Right cardiac atrium (tissue), 5 donors: ENCODE measurements at regions not wholly inside any gene's neighbourhood (a gene's known extent, or its start where the extent isn't known, plus 50 kb on each side); places are given as distances from the start of the nearest gene placed in this dataset.

Source experiments
- ATAC-seq, 2 donors: fragments of 200-7000 bp; cut with Tn5 transposase; one replicate each; pipeline versions ENCODE4 v1.8.0 to v1.9.1; 2020; ENCODE audit warnings: moderate library complexity in 2 of 2, mild to moderate bottlenecking in 1 of 2
- DNase-seq, 3 donors: peaks; one replicate each; pipeline ENCODE4 v3.0.0-alpha.2; 2020
- H3K27ac ChIP-seq: one replicate; pipeline ENCODE4 v1.5.1; 2013; ENCODE audit warnings: mild to moderate bottlenecking, low read length, control low read depth, moderate library complexity
- H3K27me3 ChIP-seq: one replicate; pipeline ENCODE4 v1.6.1; 2013; ENCODE audit not compliant: control insufficient read depth, insufficient read depth
- H3K4me1 ChIP-seq: one replicate; pipeline ENCODE4 v1.6.1; 2013; ENCODE audit warnings: low read length; ENCODE audit not compliant: control insufficient read depth, insufficient read depth
- H3K4me3 ChIP-seq: one replicate; pipeline ENCODE4 v1.5.1; 2013; ENCODE audit warnings: low read length, control low read depth
- H3K9me3 ChIP-seq: one replicate; pipeline ENCODE4 v1.6.1; 2013; ENCODE audit warnings: low read length; ENCODE audit not compliant: control insufficient read depth
- WGBS: extraction: QIAGEN DNeasy Blood & Tissue Kit; methylation state at CpG from one replicate; pipeline ENCODE4 v1.1.7; 2013; 5-methylcytosine and 5-hydroxymethylcytosine counted together
- intact Hi-C, 4 donors: fragments of 100-400 bp; cut with DNase I; formaldehyde crosslinking; loops; one replicate each; pipeline versions ENCODE4 v1.11.0 to v1.14.0; 2022 to 2023
- donor health status: healthy with polysubstance abuse.
- donor health status: DM: no; HTN: yes; CAD: no.
- donor health status: DM: no; HTN: no; CAD: no.
- donor health status: DM: no; HTN: yes; CAD: no; lungs with severe emphysema.
- donor health status: DM: yes; HTN: yes; CAD: no.

DNA sequence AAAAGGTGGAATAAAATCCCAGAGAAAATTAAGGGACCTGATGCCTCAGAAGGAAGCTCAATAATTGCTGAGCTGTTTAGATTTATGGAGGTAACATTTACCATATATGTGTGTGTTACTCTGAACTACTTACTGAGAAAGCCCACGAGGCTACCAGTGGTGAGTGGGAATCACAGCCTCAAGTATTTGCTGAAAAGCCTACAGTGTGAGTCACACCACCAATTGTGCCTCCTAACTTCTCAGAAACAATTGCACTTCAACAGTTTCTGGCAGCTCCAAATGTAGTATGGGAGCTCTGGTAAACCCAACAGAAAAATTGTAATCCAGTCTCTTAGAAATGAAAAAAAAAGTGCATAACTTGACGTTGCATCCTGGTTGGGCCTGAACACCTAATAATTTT, 551.6 kb downstream of the PRDM9 start:
- ATAC-seq (no peak), DNase-seq (no peak)
- no peaks in the 10 kb centered on the region for H3K9me3 ChIP-seq
- 76% methylated on average over 2 of the region's 2 CpGs for WGBS
- intact Hi-C loops, result no loop called here
- no peaks in the 10 kb centered on the region for H3K4me1 ChIP-seq
- no peaks in the 10 kb centered on the region for H3K27me3 ChIP-seq
- H3K27ac ChIP-seq, result no peak overlapping the region
- no peak overlapping the region for H3K4me3 ChIP-seq

DNA sequence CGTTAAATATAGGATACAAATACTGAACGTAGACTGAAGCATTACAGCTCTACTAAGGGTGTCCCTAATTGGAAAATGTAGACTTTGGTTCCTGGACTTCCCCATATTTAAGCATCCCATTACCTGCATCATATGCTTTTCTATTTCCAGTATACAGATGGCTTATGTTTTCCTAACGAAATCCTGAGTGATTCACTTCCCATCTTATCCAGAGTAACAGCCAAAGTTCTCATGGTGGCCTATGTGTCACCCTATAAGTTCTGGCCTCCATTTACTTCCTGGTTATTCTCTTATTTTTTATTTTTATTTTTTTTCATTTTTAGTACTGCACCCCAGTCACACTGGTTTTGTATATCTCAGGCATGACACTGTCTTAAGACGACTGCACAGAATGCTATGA, 552.3 kb downstream of the PRDM9 start:
- no peaks in the 10 kb centered on the region for H3K9me3 ChIP-seq
- H3K27ac ChIP-seq, result no peak overlapping the region
- H3K4me3 ChIP-seq, result no peak overlapping the region
- 85% methylated on average over 4 of the region's 4 CpGs for WGBS
- H3K4me1 ChIP-seq, result no peaks in the 10 kb centered on the region
- no peak for DNase-seq
- no peak for ATAC-seq
- intact Hi-C loops, result no loop called here
- H3K27me3 ChIP-seq, result no peaks in the 10 kb centered on the region

DNA sequence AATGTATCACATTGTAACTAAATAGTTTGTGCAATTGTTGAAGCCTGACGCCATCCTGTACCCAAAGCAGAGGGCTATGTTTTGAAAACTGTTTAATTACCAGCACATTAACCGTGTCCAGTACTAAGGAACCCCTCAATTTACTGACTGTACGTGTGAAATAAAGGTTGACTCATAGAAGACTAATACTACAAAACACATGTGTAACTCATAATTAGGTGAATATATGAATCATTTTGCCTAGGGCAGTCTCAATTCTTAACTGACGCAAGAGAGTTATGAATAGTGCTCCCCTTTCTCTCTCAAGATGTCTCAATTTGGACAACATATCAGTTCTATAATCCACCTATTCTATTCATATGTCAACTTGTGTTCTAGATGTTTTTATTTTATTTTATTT, 558.4 kb downstream of the PRDM9 start:
- DNase-seq (no peak), ATAC-seq (no peak)
- intact Hi-C loops, result no loop called here
- 89% methylated on average over 4 of the region's 4 CpGs for WGBS
- H3K27me3 ChIP-seq, result no peaks in the 10 kb centered on the region
- H3K27ac ChIP-seq, result no peak overlapping the region
- peaks cover 2% of the 10 kb centered on the region for H3K9me3 ChIP-seq
- no peaks in the 10 kb centered on the region for H3K4me1 ChIP-seq
- no peak overlapping the region for H3K4me3 ChIP-seq

DNA sequence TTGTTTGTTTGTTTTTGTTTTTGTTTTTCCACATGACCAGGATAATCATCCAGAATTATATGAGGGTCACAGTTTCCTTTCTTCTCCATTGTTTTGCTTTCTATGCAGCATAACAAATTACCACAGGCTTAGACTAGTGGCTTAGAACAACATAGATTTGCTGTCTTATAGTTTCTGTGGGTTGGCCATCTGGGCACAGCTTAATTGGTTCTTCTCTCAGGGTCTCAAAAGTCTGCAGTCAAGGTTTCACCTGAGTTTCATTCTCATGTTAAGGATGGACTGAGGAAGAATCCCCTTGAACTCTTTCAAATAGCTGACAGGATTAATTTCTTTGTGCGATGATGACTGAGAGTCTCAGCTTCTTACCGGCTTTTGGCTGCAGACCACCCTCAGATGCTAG, 559.8 kb downstream of the PRDM9 start:
- peaks cover 2% of the 10 kb centered on the region for H3K9me3 ChIP-seq
- DNase-seq, result no peak
- intact Hi-C loops, result no loop called here

DNA sequence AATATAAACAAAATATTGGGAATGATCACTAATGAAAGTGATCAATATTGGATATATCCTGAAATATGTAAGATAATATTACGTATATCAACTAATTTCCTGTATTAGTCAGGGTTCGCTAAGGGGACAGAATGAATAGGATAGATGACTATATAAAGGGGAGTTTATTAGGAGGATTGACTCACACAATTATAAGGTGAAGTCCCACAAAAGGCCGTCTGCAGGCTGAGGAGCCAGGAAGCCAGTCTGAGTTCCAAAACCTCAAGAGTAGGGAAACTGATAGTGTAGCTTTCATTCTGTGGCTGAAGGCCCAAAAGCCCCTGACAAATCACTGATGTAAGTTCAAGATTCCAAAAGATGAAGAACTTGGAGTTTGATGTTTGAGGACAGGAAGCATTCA, 561.1 kb downstream of the PRDM9 start:
- H3K4me1 ChIP-seq, result no peaks in the 10 kb centered on the region
- peaks cover 5% of the 10 kb centered on the region for H3K9me3 ChIP-seq
- no peak for DNase-seq
- ATAC-seq, result no peak
- no peaks in the 10 kb centered on the region for H3K27me3 ChIP-seq
- no peak overlapping the region for H3K4me3 ChIP-seq
- intact Hi-C loops, result no loop called here
- no peak overlapping the region for H3K27ac ChIP-seq
- WGBS, result 92% methylated on average over 3 of the region's 3 CpGs

More for the DNA sequence above, 559.8 kb downstream of the PRDM9 start:
- Histone ChIP-seq H3K27me3 (no peaks in the 10 kb centered on the region), H3K4me1 (no peaks in the 10 kb centered on the region), H3K27ac (no peak overlapping the region), H3K4me3 (no peak overlapping the region)
- WGBS, result 90% methylated on average over 2 of the region's 2 CpGs
- no peak for ATAC-seq

DNA sequence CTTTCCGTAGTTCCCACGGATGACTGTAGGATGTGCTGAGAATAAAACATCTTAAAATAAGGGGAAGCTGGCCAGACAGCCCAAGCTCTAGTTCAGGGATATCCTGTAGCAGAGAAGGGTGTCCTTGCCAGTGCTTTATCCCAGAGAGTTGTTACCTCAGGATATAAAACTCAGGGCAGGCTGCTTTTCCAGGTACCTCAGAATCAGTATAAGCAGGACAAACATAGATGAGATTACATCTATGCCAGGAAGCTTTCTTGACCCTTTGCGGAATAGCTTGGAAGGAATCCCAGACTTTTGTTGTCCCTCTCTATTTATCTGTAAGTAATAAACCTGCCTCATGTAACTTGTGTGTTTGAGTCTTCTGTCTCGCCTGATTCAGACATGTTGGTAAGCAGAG, 565.7 kb downstream of the PRDM9 start:
- H3K27ac ChIP-seq, result no peak overlapping the region
- H3K27me3 ChIP-seq, result no peaks in the 10 kb centered on the region
- H3K4me1 ChIP-seq, result no peaks in the 10 kb centered on the region
- H3K9me3 ChIP-seq, result peaks cover 5% of the 10 kb centered on the region
- 51% methylated on average over 4 of the region's 4 CpGs for WGBS
- H3K4me3 ChIP-seq, result no peak overlapping the region
- intact Hi-C loops, result no loop called here
- DNase-seq (no peak), ATAC-seq (no peak)

DNA sequence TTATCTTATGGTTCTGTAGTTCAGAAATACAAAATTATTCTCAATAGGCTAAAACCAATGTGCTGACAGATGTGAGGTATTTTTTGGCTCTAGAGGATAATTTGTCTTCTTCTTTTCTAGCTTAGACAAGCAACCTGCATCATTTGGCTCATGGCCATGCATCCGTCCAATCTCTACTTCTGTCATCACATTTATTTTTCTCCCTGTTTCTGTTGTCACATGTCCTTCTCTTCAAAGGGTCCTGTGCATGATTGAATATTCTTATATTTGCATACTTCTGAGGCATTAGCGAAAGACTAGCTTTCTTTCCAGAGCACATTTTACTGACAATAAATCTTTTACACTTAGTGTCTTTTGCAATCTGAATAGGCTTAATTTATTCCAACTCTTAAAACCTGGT, 564.7 kb downstream of the CDH10 start:
- WGBS, result 38% methylated on average over 2 of the region's 2 CpGs
- intact Hi-C loops, result no loop called here
- ATAC-seq, result no peak

DNA sequence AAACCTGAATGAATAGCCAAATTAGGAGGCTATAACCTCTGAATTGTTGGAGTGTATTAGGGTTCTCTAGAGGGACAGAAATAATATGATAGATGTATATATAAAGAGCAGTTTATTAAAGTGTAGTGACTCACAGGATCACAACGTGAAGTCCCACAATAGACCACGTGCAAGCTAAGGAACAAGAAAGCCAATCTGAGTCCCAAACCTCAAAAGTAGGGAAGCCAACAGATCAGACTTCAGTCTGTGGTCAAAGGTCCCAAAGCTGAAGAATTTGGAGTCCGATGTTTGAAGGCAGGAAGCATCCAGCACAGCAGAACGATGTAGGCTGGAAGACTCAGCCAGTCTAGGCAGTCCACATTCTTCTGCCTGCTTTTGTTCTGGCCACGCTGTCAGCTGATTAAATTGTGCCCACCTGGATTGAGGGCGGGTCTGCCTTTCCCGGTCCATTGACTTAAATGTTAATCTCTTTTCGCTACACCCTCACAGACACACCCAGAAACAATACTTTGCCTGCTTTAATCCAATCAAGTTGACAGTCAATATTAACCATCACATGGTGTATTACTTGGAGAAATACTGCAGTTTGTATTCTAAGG, 550.6 kb downstream of the CDH10 start:
- intact Hi-C loops, result no loop called here
- 84% methylated on average over 8 of the region's 8 CpGs for WGBS

More for the DNA sequence above, 564.7 kb downstream of the CDH10 start:
- DNase-seq, result no peak
- no peaks in the 10 kb centered on the region for H3K9me3 ChIP-seq
- H3K27ac ChIP-seq, result no peak overlapping the region
- H3K4me1 ChIP-seq, result no peaks in the 10 kb centered on the region
- no peak overlapping the region for H3K4me3 ChIP-seq
- no peaks in the 10 kb centered on the region for H3K27me3 ChIP-seq

DNA sequence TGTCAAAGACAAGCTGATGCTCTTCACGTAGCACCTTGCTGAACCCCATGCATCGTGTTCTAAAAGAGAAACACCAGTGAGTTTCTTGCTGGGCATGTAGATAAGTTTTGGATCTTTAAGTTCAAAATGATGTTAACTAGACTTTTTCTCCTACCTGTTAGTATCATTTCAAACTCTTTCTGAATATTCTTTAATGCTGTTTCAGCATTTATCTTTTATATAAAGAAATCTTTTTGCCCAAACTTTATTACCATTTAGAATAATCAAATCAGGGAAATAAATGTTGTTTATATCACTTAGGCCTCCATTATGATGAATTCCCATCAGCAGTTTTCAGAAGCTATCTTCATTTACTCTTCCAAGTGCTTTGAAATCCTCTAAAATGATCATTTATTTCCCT, 542.8 kb downstream of the CDH10 start:
- 55% methylated on average over 2 of the region's 2 CpGs for WGBS
- intact Hi-C loops, result no loop called here
- Histone ChIP-seq H3K27me3 (no peaks in the 10 kb centered on the region), H3K9me3 (peaks cover 2% of the 10 kb centered on the region), H3K4me1 (no peaks in the 10 kb centered on the region), H3K4me3 (no peak overlapping the region), H3K27ac (no peak overlapping the region)
- no peak for DNase-seq
- ATAC-seq, result no peak

More for the DNA sequence above, 550.6 kb downstream of the CDH10 start:
- Histone ChIP-seq H3K27me3 (no peaks in the 10 kb centered on the region), H3K27ac (no peak overlapping the region), H3K4me1 (no peaks in the 10 kb centered on the region), H3K4me3 (no peak overlapping the region), H3K9me3 (peaks cover 5% of the 10 kb centered on the region)
- DNase-seq (no peak), ATAC-seq (no peak)

DNA sequence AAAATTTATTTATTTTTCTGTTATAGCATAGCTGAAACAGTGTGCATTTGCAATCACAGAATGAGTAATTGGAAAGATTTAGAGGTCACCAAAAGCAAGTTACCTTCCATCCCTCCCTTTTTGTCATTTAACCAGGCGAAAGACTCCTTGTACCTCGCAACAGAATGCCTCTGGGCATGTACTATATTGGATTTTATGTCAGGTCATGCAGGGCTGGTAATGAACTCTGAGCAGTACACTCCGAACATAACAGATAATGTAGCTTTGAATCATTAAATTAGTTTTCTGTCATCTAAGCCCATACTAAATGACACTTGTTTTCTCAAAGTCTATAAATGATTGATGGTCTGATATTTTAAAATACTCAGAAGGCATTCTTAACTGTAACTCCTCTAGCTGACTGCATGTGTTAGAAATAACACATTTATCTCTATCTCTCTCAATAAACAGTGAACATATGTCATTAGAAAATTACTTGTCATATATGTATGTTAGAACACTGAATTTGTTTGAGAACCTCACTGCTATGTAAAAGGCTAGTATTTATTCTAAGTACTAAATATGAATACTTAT, 541.2 kb downstream of the CDH10 start:
- ATAC-seq (no peak), DNase-seq (no peak)
- intact Hi-C loops, result no loop called here
- H3K4me3 ChIP-seq, result no peak overlapping the region
- peaks cover 2% of the 10 kb centered on the region for H3K9me3 ChIP-seq
- H3K27me3 ChIP-seq, result no peaks in the 10 kb centered on the region
- WGBS, result 80% methylated on average over 3 of the region's 3 CpGs
- no peaks in the 10 kb centered on the region for H3K4me1 ChIP-seq
- no peak overlapping the region for H3K27ac ChIP-seq

DNA sequence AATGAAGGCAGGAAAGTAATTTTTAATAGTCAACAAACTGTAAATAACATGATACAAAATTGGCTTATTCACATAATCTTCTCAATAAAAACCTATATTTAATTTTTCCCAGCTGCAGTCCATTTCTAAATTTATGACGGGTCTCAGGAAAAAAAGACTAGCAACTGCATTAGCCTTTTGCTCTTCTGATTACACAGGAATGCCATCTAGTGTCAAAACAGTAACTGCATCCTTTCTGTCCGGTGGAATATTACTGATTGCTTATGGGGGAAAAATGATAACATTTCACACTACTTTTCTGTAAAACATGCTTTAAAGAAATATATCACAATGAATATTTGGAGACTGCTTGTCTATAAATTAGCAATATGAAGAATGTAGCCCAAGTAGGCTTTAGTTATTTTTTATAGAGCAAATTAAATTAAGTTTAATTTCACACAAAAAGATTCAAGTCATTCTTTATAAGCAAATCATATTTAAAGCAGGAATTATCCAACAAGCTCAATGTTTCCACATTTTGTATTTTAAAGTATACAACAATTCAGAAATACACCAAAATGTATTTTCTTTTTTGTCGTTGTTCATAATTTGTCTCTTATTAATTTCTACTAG, 534.7 kb downstream of the CDH10 start:
- Histone ChIP-seq H3K4me1 (no peaks in the 10 kb centered on the region), H3K4me3 (no peak overlapping the region), H3K27me3 (no peaks in the 10 kb centered on the region), H3K9me3 (no peaks in the 10 kb centered on the region), H3K27ac (no peak overlapping the region)
- 30% methylated on average over 3 of the region's 3 CpGs for WGBS
- intact Hi-C loops, result no loop called here
- no peak for ATAC-seq
- no peak for DNase-seq
